Limb (tissue), 2 donors: ENCODE measurements at regions not wholly inside any gene's neighbourhood (a gene's known extent, or its start where the extent isn't known, plus 50 kb on each side); places are given as distances from the start of the nearest gene placed in this dataset.
"Not testable (repeated sequence)": the region's sequence is repeated elsewhere in the genome, so short reads cannot be mapped to it uniquely, and the experiment has no call there.

Experiments used
- DNase-seq, 2 donors: peaks; one replicate each; pipeline ENCODE4 v3.0.0-alpha.2; 2016; ENCODE audit errors: extremely low spot score in 2 of 2

DNA sequence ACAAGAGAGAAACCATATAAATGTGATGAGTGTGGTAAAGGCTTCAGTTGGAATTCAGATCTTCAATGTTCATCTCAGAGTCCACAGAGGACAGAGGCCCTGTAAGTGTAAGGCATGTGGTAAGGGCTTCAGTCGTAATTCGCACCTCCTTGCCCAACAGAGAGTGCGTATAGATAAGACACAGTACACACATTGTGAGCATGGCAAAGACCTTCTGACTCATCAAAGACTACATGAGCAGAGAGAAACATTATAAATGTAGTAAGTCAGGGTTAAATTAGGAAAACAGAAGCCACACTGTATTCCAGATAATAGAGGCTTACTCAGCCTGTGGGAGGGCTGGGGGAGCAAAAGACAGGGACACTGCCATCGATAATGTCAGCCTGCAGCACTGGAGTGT lies 98.1 kb upstream of the GPR39 start:
- not testable (repeated sequence) for DNase-seq

DNA sequence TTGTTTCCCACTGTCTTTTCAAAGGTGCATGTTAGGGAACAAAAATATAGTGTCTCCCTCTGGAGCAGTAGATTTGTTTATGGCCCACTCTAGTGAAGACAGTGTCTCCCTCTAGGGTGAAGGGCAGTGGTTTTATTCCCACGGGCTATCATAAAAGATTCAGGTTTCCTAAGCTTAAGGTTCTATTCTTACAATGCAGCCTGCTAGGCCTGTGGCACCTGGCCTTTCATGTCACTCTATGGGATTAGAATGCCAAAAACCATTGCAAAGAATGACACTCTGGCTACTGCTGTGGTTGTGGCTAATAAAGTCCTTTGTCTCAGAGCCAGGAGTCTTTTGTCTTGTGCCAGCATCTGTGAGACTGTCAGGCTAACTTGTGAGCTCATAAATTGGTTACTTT lies 92.6 kb upstream of the GPR39 start:
- DNase-seq = not testable (repeated sequence)

DNA sequence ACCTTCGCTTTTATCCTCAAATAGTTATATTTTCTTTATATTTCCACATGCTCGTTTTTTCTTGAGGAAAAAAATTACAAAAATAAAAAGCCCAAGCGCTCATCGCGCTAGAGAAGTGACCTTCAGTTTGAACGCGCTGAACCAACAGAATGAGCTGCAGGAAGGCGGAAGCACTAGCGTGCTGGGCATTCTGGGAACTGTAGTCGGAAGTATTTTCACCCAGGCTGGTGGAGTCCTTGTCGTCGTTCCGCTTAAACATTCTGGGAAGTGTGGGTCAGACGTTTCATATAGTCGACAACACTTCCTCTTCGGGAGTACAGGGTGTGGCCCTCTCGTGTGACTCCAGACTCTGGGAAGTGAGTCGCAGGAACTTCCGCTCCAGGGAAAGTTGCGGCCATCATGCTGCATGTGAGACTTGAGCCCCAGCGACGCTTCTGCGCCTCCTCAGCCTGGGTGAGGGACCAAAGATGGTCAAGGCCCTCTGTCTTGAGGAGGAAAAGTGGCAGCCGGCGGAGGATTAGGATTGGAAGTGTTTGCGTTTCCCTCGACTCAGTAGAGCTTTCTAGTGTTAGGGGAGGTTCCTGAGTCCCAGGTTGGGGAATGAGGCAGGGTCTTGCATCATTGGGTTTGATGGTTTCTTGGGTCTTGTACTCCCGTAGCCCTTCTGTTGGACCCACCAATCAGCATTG lies 84.1 kb upstream of the GPR39 start:
- not testable (repeated sequence) for DNase-seq

DNA sequence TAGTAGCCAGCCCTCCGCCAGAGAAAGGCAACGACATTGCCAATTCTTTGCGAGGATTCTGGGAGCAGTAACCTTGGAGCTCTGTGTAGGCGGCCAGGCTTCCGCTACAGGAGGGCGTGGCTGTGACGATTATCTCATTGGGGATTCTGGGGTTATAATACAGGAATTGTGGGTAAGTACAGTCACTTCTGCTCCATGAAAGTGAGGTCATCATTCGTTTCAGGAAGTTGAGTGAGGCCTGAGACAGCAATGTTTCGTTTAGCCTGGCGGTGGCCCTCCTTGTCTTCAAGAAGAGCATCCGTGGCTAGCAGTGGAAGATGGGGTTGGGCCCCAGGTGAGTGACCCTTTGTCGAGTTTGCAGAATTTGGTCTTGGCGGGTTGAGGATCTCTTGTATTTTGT lies 79.5 kb upstream of the GPR39 start:
- not testable (repeated sequence) for DNase-seq

DNA sequence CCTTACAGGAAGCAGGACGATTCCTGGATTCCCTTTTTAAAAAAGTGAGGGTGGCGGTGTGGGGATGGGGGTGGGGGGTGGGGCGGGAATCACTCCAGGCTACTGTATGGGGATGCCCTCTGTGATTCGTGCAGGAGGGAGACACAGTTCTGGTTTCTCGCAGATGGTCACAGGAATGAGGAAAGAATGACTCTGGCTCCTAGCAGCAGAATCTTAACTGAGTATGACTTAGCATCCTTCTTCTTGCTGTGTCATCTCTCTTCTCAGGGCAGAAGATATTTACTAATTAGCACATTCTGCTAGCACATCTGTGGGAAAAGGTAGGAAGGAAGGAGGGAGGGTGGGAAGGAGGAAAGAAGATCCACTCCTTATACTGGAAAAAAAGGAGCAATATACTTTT lies 78.8 kb upstream of the GPR39 start:
- not testable (repeated sequence) for DNase-seq

DNA sequence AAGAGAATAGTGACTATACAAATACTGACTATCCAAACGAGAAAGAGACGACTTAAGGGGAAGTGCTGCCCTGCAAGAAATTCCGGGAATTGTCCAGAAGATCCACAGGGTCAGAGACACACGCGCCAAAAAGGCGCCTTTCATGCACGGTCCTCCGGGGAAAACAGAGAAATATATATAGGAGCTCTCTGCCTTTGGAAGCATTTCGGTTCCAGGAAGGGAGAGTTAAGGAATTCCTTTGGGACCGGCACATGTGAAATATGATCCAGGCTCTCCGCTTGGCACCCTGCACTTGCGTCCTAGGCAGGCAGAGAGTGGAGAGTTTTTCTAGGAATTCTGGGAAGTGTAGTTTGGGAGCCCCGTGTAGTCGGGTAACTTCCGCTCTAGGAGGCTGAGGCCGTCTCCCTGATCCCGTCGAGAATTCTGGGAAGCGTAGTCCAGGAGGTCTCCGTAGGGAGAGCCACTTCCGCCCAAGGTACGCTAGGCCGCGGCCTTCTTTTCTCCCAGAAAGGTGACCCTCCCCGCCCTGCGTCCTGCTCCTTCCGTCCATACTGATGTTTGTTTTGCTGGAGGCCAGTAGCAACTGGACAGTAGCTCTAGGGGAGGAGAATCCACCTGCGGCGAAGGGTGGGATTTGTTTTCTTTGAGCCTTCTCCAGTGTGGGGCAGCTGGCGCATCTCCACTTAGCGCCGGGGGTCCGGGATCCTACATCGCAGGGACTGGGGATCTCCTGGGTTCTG lies 69.4 kb upstream of the GPR39 start:
- peak; percentile 44 to 83 for DNase-seq

DNA sequence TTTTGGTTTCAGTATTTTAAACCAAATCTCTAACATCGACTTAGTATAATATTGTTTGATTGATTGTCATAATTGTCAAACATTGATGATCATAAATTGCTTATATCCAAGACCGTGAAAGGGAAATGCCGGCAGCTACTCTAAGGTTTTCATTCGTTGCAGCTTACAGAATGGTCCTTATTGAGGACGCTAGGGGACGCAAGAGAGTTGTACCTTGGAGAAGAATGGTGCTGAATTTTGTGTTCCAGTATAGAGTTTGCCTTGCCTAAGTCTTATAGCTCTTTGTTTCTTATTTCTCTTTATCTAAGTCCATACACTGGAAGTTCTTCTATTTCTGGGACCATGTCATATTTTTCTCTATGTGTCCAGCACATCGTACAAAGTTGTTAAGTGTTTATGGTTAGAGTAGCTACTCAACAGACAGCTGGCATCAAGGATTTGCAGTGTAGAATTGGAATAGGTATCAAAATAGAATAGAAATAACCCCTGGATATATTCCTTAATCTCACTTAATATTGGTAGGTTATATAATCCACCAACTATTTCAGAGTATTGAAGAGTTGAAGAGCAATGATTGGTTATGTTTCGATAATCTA lies 67.4 kb upstream of the GPR39 start:
- not testable (repeated sequence) for DNase-seq

DNA sequence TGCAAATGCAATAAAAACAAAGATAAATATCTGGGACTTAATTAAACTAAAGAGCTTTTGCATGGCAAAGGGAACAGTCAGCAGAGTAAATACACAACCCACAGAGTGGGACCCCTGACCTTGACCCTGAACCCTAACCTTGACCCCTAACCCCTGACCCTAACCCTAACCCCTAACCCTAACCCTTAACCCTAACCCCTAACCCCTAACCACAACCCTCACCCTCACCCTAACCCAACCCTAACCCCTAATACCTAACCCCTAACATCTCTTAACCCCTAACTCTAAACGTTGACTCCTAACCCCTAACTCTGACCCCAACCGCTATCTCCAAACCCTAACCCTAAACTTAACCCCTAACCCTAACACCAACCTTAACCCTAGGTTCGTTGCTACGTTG lies 64.9 kb upstream of the GPR39 start:
- DNase-seq = not testable (repeated sequence)

DNA sequence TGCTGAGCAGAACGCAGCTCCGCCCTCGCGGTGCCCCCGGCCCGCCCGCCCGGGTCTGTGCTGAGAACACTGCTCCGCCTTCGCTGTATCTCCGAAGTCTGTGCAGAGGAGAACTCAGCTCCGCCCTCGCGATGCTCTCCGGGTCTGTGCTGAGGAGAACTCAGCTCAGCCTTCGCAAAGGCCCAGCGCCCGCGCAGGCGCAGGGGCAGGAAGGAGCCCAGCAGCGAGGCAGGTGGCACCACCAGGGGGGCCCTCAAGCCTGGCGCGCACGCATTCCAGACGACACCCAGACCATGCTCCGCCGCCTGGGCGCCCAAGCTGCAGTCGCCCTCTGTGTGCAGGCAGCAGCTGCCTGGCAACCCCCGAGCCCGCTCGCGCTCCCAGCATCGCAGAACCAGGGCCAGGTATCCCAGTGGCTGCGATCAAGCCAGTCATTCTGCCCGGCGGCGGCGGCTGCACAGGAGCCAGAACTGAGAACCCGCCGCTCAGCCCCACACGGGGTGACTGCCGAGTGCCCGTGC lies 64.1 kb upstream of the GPR39 start:
- DNase-seq = peak in 1 of 2 donors; percentile 76

DNA sequence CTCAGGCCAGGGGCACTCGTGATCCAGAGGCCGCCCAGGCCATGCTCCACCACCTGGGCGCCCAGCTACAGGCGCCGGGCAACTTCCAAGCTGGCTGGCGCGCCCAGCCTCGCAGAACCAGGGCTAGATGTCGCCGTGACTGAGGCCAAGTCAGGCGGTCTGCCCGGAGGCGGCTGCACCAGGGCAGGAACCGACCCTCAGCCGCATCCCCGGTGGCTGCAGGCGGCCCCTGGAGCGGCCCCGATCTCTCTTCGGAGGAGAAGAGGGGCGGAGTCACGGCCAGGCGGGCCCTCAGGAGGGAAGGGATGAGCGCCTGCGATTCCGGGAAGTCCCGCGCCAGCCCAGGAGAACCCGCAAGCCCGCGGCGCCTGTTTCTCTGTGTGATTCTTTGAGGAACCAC lies 63.2 kb upstream of the GPR39 start:
- DNase-seq = peak in 1 of 2 donors; percentile 61

DNA sequence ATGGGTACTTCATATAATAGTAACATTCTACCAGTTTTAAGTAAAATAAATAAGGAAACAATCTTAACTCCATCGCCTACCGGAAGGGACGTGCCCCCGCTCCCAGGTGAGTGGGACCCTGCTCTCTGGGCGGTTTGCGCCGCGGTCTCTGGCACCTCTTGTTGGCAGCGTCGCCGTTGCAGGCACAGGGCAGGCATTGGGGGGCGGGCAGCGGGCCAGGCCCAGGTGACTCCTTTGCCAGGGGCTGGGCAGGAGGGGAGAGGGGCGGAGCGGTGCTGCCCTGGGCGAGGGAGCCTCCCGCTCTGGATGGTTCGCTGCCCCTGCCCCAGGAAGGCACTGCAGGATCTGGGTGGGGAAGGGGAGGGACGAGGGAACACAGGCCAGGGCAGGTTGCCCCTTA lies 55.6 kb upstream of the GPR39 start:
- not testable (repeated sequence) for DNase-seq

DNA sequence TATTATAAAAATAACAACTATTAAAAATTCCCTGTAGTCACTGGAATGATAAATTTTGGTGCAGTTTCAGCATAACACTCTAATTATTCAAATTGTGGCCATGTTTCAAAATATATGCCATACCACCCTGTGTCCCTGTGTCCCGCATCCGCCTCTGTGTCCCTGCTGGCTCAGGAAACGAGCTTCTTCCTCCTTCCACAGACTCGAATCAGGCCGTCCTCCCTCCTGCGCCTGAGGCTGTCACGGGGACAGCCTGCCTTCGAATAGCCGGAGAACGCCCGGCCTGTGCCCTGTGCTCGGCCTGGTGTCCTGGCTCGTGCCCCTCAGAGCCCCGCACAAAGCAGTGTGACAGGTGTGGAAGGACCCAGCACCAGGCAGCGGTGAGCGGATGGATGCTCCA lies 55.1 kb upstream of the GPR39 start:
- not testable (repeated sequence) for DNase-seq

DNA sequence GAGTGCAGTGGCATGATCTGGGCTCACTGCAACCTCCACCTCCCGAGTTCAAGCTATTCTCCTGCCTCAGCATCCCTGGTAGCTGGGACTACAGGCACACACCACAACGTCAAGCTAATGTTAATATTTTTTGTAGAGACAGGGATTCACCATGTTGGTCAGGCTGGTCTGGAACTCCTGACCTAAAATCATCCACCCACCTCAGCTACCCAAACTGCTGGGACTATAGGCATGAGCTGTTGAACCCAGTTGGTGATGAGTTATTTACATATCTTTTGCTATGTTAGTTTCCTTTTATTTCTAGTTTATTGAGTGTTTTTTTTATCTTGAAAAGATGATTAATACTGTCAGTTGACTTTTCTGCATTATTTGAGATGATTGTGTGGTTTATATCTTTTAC lies 53.3 kb upstream of the GPR39 start:
- not testable (repeated sequence) for DNase-seq

DNA sequence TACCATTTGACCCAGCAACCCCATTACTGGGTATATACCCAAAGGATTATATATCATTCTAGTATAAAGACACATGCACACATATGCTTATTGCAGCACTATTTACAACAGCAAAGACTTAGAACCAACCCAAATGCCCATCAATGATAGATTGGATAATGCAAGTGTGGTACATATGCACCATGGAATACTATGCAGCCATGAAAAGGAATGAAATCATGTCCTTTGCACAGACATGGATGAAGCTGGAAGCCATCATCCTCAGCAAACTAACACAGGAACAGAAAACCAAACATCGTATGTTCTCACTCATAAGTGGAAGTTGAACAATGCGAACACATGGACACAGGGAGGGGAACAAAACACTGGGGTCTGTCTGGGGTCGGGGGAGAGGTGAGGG lies 50.6 kb upstream of the GPR39 start:
- DNase-seq = not testable (repeated sequence)

DNA sequence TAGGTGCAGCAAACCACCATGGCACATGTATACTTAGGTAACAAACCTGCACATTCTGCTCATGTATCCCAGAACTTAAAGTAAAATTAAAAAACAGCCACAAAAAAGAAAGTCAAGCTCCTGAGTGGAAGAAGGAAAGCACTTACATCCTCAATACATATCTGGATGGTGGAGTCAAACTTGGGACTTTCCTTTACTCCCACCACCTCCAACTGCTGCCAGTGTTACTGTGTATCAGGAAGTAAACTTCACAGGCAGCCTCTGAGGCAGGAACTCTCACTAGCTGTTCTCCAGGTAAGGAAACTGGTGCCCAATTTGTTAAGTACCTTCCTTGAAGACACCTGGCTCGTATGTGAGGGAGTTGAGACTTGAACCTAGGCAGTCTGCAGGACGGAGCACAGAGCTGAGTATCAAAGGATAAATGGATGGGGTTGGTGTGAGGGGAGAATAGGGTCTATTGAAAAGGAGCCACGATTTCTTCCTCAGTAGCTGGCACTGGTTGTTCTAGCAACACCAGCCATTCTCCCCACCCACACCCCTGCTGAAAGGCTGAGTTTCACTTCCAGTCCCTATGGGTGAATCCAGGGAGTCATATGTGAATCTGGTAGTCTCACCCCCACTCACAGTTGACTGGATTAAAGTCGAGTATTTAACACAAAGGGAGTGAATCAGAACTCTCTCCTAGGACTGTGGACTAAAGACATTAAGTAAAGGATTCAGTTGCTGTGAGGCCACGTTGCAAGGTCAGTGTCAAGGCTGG lies 50.0 kb upstream of the GPR39 start:
- no peak for DNase-seq
